Fibroblast of gingiva (primary cell): ENCODE measurements at regions not wholly inside any gene's neighbourhood (a gene's known extent, or its start where the extent isn't known, plus 50 kb on each side); places are given as distances from the start of the nearest gene placed in this dataset.
"Not testable (repeated sequence)": the region's sequence is repeated elsewhere in the genome, so short reads cannot be mapped to it uniquely, and the experiment has no call there.

ENCODE experiments used
- DNase-seq: peaks from one replicate; pipeline ENCODE4 v3.0.0-alpha.2; 2011; ENCODE audit warnings: low read depth

DNA sequence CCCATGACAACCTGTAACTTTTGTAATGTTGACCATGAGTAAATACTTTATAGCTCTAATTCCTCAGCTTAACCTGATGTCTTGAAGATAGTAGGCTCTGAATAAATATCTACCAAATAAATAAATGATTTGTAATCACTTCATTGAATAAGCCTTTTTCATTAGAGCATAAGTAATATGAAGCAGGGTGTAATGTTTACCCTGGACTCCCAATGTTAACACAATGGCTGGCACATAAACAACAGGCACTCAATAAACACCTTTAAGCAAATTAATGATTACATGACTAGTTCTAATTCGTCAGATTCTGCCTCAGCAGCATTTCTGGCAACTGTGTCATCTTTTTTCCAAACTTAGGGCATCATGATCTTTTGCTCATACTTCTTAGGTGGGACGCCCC, 396.3 kb downstream of the LIG4 start:
- no peak for DNase-seq

DNA sequence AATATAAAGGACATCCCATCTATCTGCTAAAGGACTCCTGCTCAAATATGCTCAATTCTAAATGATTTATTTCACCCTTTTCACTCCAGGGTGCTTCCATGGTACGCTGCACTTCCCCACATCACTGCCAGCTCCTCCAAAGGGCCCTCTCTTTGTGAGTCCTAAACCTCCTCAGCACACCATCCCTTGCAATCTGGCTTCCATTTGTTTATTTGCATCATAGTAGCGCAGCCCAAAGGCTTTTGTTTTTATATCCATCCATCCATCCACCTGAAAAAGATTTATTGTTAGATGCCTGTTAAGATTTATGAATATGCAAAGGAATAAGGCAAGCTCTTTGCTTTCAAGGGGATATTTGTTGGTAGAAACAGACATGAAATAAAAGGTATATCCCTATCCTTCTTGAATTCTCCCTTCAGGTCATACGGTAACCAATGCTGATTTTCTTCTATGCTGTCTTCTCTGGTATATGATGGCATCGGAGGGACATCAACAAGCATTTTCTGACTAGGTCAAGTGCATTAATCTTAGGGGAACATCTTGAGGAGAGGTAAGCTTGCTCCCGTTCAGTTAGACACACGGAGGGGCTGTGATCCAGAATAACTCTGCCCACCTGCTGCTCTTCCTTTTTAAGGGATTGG, 397.6 kb downstream of the LIG4 start:
- no peak for DNase-seq

DNA sequence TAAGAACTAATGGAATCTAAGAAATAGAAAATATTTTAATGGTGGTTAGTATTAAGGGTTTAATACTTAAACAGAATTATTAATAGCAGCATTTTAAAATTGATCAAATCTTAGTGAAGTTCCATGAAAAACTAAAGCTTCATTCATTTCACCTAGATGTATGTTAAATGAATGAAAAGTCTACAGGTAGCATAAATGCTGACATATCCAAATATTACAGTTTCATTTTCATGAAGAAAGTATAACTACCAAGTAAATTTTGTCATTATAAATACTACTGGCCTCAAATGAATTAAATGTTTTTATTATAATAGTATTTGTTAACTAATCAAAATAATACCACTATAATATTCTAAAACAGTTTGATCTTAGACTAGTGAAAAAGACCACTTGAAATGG, 403.3 kb downstream of the LIG4 start:
- DNase-seq = no peak

DNA sequence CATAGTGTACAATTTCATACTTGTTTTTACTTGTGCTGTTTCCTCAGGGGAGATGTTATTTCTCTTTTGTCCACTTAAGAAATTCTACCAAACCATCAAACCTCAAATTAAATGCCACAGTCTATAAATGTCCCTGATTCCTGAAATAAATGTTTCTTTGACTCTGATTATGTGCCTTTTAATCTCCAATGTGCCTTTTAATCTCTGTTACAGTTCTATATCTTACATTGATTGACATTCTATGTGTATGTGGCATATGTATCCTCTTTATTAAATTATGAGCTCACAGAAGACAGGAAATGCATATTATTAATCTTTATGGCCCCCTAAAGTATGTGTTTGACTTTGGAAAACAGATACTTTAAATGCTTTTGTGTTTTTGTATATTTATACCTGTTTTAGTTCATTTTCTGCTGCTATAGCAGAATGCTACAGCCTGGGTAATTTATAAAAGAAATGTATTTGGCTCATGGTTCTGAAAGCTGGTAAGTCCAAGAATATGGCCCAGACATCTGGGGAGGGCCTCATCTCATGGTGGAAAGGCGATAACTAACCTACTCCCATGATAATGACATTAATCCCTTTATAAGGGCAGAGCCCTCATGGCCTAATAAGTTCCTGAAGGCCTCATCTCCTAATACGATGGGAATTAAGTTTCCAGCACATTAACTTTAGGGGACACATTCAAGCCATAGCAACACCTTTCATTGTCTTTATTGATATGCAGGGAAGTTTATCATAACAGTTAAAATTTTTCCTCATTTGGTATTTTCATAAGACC, 403.9 kb downstream of the LIG4 start:
- DNase-seq = no peak

DNA sequence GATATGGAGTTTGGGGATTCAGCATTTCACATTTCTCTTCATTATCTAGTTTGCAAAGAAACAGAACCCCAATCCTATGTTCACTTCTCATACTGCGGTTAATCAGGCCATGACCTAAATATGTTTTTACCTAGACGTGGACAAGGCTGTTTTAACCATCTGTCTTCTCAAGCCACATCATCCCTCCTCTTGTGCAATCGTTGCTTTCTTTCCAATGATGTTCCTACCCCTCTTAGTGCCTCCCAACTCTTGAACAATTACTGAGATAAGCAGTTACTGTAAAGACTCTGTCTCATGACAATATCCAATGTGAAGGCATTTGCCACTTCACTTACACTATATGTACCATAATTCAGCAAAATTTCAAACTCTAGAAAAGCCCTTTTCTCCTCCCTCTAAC, 406.2 kb downstream of the LIG4 start:
- DNase-seq = no peak

DNA sequence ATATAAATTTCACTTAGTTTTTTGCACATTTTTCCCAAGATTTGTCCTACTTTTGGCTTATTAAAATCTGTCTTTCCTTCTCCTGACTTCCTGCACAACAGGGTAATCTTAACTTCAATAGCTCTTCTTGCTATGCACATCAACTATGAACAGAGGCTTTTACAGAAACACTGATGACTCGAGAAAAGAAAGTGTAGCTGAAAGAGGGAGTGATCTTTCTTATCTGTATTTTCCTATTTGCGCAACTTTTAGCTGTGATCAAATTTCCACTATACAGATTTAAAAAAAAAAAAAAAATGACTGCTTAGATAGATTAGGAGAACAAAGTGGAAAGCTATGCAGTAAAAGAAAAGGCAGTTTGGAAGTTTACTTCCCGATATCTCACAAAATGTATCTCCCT, 406.9 kb downstream of the LIG4 start:
- no peak for DNase-seq

DNA sequence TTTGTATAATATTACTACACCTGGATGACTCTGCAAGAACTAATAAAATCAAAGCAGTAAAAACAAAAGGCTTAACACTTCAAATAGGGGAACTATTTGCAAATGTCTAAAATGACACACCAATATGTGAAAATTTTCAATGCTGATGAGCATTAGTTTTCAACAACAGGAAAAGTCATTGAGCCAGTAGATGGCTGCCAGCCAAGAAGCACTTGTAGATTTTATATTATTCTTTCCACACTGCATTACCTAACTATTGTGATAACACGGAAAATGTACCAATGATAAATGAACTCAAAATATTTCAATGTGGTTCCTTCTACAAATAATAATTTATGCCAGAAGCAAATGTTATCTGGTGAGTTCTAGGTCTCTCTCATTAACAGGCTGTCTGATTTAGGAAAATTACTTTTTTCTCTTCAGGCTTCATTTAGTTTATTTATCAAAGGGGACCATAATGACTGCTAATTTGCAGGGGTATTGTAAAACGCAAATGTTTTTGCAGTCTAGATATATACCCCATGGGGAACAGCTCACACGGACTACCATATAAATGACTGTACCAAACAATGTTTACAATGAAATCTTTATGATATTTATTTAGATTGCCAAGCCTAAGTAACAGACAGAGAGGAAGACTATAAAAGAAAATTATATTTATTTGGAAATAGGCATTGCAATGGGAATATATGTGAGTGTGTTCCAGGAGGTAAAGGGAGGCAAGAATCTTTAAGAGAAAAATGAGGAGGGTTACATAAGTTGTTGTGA, 407.8 kb downstream of the LIG4 start:
- no peak for DNase-seq

DNA sequence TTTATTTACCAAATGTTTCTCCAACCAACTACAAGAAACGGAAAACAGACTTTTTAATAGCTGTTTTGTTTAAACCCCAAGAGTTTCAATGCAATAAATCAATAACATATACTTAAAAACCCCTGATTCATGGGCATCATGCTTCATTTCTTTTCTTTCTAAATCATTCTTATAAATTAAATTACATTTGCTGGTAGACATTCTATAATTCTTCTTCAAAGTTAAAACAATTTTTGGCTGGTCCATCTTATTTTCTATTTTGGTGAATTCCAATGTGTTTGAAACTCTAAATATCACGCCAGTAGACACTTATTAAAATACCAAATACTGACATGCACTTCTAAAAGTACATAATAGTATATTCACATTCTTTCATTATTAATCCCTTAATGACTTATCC, 408.6 kb downstream of the LIG4 start:
- DNase-seq = no peak

DNA sequence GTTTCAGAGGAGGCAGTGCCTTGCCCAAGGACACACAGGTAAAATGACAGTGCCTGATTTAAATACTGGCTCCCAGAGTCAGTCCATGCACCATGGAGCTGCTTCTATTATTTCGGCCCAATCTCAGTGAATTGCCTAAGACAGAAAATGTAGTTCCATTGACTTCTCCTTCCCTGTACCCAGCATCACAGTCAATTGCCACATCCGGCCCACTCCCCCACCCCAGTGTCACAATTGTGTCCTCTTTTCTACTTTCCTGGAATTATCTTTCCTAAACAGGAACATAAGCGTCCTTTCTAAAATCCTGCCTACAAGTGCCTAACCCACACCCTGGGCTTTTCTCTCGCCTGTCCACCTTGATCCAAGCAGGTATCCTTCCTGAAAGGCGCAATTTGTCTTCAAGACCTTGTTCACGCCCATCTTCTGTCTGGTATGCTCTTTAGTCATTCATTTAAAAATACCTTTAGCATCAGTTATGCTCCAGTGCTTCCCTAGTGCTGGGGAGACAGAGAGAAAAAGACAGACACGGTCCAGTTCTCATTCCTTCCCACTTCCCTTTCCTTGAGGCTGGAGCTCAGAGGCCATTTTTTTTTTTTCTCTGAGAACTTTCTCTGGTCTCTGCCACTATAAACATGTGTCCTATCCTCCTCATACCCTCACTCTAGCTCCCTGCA, 411.4 kb downstream of the LIG4 start:
- DNase-seq = no peak

DNA sequence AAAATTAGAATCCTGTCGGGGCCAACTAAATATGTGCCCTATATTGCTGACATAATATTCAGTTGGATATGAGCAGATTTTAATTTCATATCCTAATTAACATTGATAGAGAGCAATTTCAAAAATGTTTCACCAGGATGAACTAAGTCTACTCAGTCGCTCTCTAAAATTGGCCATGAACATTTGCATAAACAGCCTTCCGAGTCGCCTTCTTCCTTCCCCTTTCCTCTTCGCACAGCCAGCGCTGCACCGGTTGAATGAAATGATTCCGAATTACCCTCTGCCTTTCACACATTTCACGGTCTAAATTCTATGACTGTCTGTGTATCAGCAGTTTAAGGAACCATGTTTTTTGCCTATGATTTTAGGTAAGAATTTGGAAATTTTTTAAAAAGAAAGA, 413.7 kb downstream of the LIG4 start:
- DNase-seq = no peak

DNA sequence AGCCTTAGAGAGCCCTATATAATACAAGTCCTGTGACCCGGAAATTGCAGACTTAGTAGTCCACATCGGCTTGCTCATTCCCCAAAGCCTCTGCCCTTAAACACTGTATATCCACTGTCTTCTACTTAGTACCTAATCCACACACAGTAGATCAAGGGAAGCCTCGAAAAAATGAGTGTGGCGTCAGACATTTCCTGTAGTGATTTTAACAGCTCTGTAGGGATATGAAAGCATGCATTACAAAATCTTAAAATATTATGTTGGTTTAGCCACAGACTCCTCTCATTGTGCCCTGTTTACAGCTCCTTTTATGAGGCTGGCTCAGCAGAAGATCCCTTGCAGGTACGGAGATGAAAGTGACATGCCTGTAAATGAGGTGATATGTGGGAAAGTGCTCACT, 416.3 kb downstream of the LIG4 start:
- DNase-seq = no peak

DNA sequence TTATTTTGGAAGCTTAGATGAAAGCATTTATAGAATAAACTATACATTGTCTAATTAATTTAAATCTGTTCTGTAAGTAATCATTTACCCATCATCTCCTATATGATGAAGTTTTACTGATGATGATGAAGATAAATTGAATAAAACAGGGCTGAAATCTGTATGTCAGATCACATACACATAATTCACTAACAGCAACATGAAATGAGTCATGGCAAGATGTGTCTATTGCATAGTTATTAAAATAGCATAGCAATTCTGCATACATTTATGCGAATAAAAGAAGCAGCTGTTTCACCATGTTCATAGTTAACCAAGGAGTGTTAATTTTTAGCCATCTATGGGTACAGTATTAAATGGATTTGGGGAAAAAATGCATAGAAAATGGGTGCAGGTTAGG, 424.9 kb downstream of the LIG4 start:
- no peak for DNase-seq

DNA sequence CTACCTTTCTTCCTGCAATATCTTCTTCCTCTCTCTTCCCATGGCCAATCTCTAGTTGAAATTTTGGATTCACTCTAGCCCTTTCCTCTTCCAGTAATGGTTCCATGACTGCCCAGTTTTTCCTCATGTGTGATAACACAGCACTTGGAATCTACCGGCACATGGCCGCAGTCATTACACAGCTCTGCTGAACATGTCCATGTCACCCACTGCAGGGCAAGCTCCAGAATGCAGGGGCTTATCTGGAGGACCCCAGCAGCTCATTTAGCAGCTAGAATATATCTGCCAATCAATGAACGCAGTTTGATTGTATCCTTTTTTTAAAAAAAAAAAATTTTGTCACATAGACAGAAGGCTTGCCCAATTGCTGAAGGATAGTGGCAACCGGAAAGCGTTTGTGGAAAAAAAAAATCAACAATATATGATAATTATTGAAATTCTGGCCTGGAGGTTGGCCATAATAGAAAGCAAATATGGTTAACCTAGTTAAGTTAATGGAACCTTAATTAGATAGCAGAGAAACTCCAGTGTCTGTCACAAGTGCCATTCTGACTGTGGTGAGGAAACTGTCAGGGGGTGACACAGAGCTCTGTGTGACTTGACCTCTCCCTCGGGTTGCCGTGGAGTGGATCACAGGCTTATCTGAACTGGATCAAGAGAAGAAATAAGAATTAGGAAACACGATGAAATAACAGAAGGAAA, 426.7 kb downstream of the LIG4 start:
- no peak for DNase-seq

DNA sequence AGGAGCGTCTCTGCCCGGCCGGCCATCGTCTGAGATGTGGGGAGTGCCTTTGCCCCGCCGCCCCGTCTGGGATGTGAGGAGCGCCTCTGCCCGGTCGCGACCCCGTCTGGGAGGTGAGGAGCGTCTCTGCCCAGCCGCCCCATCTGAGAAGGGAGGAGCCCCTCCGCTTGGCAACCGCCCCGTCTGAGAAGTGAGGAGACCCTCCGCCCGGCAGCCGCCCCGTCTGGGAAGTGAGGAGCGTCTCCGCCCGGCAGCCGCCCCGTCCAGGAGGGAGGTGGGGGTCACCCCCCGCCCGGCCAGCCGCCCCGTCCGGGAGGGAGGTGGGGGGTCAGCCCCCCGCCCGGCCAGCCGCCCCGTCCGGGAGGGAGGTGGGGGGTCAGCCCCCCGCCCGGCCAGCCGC, 432.7 kb downstream of the LIG4 start:
- DNase-seq = not testable (repeated sequence)

DNA sequence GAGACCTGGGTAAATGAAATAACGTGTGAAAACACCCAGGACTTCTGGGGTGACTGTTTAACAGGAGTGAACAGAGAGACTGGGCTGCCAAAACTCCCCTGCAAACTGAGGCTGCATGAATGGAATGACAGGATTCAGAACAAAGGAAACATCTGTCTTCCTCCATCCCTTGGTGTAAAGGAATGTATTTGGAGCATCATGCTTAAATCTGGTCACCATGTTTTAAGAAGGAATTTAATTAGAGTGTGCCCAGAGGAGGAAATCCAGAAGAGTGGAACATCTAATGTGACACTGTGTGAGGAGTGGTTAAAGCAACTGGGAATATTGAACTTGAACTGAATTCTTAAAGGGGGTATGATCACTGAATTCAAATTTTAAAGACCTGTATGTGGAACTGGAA, 437.2 kb downstream of the LIG4 start:
- DNase-seq = no peak

DNA sequence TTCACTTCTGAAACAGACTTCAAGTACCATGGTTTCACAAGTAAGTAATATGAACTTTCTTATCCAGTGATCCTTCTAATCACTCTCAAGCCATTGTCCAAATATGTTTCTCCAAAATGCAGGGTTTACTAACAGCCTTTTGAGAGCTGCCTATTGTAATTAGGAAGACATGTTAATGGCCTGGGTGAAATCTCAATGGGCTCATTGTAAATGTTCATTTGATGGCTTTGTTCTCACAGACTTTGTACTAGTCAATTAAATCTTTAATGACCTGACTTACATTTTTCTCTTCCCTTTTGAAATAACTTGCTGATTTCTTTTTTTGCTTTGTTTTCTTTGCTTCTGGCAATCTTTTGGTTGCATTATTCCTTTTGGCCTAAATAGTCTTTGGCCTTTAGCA, 444.8 kb downstream of the LIG4 start:
- no peak for DNase-seq

DNA sequence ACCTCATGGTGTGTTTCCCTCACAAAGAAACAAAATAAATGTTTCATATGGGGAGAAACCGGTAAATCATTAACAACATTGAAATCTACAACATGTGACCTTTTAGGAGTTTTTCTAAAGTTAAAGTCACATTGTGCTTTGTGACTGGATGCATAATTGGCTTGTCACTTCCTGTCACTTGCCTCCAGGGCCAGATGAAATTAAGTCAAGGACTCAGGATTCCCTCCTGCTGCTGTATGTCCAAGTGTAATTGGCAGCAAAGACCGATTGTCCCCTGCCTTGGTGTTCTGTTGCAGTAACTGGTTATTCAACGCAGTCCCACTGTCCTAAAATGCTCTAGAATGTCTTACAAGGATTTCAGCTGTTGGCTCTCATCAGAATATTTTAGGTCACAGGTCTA, 448.2 kb downstream of the LIG4 start:
- no peak for DNase-seq

DNA sequence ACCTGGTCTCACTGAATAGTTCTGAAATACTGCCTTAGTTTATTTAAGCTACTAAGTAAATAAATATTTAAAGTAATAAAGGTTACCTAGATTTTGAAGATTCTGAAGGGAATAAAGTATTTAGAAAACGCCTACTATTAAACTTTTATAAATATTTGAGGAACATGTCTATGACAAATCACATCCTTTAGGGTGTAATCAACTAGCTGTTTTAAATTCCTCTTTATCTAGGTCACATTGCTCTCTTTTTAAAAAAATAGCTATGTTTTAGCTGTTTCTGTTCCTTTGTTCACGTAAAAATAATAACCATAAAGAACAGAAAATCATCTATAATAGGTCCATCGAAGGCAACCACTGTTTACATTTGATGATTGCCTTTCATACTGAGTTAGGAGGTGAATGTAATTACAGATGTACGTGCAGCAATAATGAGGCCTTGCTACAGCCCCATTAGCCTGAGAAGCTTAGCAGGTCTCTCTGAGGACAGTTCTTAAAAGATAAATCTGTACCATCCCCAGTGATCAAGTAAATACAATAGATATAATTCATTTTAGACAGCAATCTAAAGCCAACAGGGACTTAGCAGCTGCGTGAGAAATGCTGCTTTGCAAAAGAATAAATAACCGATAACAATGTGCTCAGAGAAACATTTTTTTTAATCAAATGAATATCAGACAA, 449.5 kb downstream of the LIG4 start:
- DNase-seq = no peak

DNA sequence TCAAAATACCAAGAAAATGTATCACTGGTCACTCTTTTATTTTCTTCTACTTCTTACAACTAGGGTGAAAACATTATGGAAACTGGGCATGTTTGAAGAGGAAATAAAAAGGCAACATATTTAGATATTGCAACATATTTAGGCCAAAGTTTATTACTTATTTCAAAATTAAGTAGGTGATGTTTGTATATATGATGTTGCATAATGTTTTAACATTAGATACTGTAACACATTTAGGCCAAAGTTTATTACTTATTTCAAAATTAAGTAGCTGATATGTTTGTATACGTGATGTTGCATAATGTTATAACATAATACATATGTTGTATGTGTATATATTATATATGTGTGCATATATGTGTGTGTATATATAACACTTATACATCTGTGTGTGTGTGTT, 451.3 kb downstream of the LIG4 start:
- no peak for DNase-seq

DNA sequence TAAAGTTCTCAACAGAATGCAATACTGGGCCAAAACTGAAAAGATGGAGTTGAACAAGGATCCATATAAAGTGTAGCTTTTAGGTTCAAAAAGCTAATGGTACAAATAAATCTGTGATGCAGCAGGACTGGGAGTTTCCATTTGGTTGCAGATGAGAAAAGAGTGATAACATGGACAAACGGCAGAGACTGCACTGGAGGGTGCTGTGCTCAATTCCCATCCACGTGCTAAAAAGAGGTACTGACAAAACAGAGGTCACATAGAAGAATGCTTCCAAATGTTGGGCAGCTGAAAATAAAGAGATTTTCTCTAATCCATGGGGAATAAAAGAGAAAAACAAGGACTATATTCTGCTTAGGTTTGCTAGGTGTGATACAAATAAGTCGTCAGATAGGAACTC, 461.6 kb downstream of the LIG4 start:
- DNase-seq = no peak

DNA sequence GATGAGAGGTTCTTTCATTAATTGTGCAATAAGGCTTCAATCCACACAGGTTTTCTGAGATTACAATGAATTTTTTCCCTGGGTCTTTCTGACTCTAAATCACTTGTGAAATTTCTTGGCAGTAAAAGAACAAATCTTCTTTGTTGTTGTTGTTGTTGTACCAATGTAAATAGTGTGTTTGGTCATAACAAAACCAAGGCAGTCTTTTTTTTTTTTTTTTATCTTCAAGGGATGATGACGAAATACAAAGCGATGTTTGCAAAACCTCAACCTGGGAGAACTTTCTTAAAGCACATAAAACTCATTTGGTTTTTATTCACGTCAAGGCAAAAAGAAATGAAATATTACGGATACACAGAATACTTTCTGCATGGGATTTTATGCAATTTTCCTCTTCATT, 462.0 kb downstream of the LIG4 start:
- DNase-seq = peak; percentile 12

DNA sequence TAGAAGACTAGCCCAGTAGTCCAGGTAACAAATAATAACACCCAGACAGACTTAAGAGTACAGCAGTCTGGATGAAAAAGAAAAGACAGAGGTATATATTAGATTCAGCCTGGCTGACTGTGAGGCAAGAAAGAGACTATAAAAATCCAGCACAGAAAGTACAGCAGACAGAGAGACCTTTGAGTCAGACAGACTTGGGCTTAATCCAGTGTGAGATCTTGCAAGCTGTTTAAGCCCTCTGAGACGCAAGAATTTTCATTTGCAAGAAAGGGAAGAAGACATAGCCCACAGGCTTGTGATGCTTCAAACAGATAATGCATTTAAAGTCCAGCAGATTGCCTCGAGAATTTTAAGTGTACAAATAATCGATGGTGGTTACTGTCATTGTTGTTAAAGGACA, 471.4 kb downstream of the LIG4 start:
- peak; percentile 35 for DNase-seq
